HG03175 (cell line): ENCODE measurements at regions not wholly inside any gene's neighbourhood (a gene's known extent, or its start where the extent isn't known, plus 50 kb on each side); places are given as distances from the start of the nearest gene placed in this dataset.

ENCODE experiments used
- ATAC-seq: cut with Tn5 transposase; IDR thresholded peaks from one replicate; pipeline ENCODE4 v1.9.1; 2021; ENCODE audit warnings: mild to moderate bottlenecking, moderate library complexity; ENCODE audit not compliant: unreplicated experiment

- ATAC-seq: no peak
Measured at GRCh38 chr1:58430421-58431275, 115.9 kb downstream of the OMA1 start.

GRCh38 chr1:58426918-58427317, 119.6 kb downstream of the OMA1 start:
- ATAC-seq: no peak

GRCh38 chr1:58422436-58422835, 124.1 kb downstream of the OMA1 start:
- ATAC-seq: no peak

GRCh38 chr1:58418283-58419228, 128.0 kb downstream of the OMA1 start:
- ATAC-seq: no peak

GRCh38 chr1:58412071-58412580, 134.4 kb downstream of the OMA1 start:
- no peak for ATAC-seq

GRCh38 chr1:58409890-58410289, 136.6 kb downstream of the OMA1 start:
- ATAC-seq: no peak

- no peak for ATAC-seq
Measured at GRCh38 chr1:58409336-58409735, 137.2 kb downstream of the OMA1 start.

- no peak for ATAC-seq
Measured at GRCh38 chr1:58406301-58407071, 140.0 kb downstream of the OMA1 start.

GRCh38 chr1:58405660-58406059, 140.9 kb downstream of the OMA1 start:
- ATAC-seq: no peak

GRCh38 chr1:58403894-58404293, 142.6 kb downstream of the OMA1 start:
- no peak for ATAC-seq

GRCh38 chr1:58402444-58402843, 144.1 kb downstream of the OMA1 start:
- no peak for ATAC-seq

- no peak for ATAC-seq
Measured at GRCh38 chr1:58401991-58402390, 144.5 kb downstream of the OMA1 start.

- no peak for ATAC-seq
Measured at GRCh38 chr1:58399176-58399575, 147.3 kb downstream of the OMA1 start.

- no peak for ATAC-seq
Measured at GRCh38 chr1:58398714-58399113, 147.8 kb downstream of the OMA1 start.

- ATAC-seq: no peak
Measured at GRCh38 chr1:58397187-58397820, 149.2 kb downstream of the OMA1 start.

- no peak for ATAC-seq
Measured at GRCh38 chr1:58396150-58396549, 150.4 kb downstream of the OMA1 start.

- ATAC-seq: no peak
Measured at GRCh38 chr1:58395355-58395754, 151.2 kb downstream of the OMA1 start.

- ATAC-seq: no peak
Measured at GRCh38 chr1:58392083-58392482, 154.4 kb downstream of the OMA1 start.

- no peak for ATAC-seq
Measured at GRCh38 chr1:58391514-58391913, 155.0 kb downstream of the OMA1 start.

GRCh38 chr1:58391056-58391455, 155.5 kb downstream of the OMA1 start:
- no peak for ATAC-seq
